ENCODE measurements at regions not wholly inside any gene's neighbourhood (a gene's known extent, or its start where the extent isn't known, plus 50 kb on each side); places are given as distances from the start of the nearest gene placed in this dataset.
"Not testable (repeated sequence)": the region's sequence is repeated elsewhere in the genome, so short reads cannot be mapped to it uniquely, and the experiment has no call there.

DNA sequence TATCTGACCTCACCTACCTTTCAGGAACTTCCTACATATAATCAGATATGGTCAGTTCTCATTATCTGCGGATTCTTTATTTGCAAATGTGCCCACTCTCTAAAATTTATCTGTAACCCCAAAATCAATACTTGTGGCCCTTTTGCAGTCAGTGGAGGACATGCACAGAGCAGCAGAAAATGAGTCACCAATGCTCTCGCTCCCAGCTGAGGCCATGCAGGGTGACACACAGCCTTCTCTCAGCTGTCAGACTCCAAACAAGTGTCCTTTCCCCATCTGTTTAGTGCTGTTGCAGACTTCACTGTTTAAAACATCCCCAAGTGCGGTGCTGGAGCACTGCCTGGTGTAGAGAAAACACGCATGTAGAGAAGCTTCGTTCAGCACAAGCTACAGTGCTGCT is 171.9 kb upstream of the SALL3 start:
- DNase-seq, result no peak

DNA sequence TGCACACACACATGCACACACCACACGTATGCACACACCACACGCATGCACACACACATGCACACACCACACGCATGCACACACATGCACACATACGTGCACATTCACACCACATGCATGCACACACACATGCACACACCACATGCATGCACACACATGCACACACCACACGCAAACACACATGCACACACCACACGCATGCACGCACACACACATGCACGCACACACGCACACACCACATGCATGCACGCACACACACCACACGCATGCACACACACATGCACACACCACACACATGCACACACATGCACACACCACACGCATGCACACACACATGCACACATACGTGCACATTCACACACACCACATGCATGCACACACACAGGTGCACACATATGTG is 169.8 kb upstream of the SALL3 start:
- no peak for DNase-seq

DNA sequence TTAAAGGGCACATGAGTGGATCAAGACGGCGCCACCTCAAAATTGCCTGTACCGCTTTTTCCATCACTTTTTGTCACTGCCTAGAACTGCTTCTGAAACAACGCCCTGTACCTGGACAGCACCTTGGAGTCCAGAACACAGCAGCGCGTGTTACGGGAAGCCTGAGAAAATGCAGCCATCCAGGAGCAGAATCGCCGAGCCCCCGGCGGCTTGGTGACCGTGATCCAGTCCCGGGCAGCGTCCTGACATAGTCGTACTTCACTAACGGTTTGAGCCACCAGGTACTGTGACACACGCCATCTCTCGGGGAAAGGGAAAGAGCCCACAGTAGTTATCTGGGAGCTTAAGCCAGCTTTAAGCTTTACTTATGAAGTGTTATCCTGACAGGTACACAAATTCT is 168.9 kb upstream of the SALL3 start:
- no peak for DNase-seq

DNA sequence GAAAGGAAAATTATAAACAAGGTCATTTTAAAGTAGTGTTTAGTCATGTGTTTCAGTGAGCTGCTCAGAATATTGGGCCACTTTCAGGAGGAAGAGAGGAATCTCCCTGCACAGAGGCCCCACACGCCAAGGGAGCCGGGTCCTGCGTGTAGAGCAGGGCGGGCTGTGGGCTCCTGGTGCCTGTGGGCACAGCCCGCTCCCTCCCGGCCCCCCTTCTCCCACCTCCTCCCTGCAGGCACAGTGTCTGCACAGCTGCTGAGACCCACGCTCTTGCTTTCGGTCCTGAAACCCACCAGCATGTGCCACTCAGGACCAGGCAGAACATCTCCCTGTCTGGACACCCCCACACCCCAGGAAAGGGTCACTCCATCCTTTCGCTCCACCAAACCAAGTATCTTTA is 167.6 kb upstream of the SALL3 start:
- no peak for DNase-seq

DNA sequence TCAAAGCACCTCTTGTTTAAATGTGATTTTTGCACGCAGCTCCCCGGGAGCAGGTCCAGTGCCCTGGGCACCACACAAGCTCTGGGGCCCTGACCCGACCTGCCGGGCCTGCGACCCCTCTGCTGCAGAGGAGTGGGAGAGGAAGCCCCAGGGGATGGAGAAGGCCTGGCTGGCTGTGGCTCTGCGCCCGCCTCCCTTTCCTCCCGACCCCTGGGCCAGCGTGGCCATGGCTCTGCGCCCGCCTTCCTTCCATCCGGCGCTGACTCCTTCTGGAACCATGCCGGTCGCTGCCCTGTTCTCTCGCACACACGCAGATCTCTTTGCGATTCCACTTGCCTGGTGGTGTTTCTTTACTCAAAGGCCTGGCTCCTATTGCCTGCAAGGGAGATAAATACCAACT is 166.5 kb upstream of the SALL3 start:
- no peak for DNase-seq

DNA sequence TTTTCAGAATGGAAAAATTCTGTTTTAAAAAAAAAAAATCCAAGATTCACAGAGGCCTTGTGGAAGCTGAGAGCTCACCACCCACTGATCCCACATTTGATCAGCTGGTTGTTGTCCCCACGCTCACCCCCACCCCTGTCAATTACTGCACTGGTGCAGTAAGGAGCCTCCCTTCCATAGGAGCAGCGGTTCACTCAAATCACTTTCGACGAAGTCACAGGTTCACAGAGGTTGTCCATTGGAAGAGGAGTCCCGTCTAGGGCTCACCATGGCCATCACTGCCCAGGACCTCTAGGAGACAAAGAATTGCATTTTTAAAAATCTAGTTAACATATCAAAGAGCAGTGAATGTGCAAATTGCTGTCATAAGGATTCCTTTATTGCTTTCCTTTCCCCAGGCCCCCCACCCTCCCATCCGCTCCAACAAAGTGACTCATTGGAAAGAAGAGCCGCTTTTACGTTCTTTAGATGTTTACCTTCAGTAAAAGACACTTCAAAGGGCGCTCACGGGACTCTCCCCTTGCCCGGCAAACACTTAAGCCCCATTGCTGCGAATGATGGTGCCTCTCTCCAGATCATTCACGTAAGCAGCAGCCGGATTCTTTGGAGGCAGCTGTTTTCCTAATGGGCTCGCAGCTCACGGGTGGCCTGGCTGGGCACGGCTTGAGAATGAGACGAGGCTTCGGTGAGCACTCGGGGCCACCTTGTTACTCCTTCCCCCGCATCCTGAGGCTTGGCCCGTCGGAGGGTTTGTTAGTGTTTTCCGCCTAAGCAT is 165.5 kb upstream of the SALL3 start:
- peak in 1 of 2 experiments; percentile 37 for DNase-seq

DNA sequence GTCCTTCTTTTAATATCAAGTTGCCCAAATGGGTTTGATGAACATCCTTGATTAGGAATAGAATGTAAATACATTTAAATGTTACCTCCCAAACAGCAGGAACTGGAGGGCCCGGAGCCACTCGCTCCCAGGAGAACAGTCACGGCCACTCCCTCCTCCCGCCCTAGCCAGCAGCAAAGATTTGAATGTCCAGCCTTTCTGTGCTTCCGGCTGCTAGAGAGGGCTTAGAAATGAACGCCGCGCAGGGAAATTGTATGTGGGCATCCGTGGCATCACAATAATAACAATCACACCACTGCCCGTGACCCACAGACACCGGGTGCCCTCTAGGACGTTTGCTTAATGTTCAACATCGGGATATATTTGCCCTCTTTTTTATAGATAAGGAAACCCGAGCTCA is 164.9 kb upstream of the SALL3 start:
- no peak for DNase-seq

DNA sequence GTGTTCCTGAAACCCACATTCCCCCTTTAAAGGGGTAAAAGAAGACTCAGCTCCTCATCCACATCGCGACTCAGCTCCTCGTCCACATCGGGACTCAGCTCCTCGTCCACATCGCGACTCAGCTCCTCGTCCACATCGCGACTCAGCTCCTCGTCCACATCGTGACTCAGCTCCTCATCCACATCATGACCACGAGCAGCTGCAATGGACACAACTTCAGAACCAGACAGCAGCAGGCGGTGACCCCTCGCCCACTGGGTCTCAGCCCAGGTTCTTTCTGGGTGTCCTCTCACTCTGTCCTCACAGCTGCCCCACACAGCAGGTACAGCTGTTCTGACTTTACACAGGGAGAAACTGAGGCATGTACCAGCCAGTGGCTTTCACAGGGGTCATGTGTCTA is 163.5 kb upstream of the SALL3 start:
- no peak for DNase-seq

DNA sequence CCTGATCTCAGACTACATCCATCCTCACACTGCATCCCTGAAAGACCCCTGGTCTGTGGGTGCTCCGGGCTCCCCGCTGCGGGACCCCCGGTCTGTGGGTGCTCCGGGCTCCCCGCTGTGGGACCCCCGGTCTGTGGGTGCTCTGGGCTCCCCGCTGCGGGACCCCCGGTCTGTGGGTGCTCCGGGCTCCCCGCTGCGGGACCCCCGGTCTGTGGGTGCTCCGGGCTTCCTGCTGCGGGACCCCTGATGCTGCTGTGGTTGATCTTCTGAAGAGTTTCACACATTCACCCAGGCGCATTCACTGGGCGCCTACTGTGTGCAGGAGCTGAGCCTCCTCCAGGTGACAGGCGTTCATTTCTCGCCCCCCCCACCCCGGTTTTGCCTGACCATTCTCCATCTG is 162.7 kb upstream of the SALL3 start:
- no peak for DNase-seq

DNA sequence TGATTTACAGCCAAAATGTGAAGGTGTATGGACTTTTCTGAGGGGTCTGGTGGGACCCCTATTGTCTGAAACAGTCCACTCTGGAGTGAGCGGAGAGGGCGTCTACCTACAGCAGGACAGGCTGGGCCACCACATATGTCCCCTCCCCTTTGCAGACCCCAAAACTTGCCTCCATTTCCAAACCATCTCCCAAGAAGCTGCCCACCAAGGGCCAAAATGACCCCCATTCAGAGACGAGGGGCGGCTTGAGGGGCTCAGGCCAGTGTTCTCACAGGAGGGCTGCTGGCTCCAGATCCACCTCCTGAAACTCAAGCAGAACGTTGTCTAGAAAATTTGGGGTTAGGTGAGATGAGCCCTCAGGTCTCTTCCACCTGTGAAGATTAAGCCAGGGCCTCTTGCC is 161.1 kb upstream of the SALL3 start:
- DNase-seq, result no peak

DNA sequence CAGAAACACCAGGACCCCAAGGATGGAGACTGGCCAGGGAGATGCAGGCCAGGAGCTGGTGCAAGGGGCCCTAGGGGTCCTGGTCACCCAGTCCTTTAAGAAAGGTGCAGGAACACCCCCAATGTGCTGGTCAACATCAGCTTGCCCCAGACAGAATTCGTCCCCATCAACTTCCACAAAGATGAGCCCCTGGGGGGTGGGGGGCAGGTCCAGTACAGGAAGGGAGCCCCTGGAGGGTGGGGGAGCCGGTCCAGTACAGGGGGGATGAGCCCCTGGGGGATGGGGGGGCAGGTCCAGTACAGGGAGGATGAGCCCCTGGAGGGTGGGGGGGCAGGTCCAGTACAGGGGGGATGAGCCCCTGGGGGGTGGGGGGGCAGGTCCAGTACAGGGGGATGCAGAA is 160.7 kb upstream of the SALL3 start:
- DNase-seq, result no peak

DNA sequence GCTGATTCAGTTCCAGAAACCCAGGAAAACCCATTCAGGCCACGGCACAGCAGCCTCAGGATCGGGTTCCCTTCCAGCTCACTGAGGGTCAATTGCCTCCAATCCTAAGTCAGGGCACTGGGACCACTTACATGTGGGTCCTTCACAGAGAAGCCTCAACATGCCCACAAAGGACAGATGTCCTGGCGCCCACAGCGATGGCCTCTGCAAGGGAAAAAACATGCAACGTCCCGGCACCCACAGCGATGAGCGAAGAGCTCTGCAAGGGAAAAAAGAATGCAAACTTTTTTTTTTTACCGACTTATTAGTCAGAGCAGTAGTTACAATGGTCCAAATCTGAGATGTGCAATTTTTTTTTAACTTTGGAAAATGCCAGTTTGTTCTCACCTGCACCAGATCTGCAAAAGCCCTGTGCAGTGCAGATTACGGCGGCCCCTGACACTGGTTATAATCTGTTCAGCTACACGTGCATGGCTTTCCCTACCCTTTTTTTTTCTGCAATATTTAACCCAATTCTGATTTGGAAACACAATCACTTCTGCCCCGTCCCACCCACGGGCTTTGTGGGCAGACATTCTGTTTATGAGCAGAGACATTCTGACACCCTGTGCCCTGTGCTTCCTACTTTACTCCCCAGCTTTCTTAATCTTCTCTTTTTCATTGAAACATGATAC is 159.3 kb upstream of the SALL3 start:
- no peak for DNase-seq

DNA sequence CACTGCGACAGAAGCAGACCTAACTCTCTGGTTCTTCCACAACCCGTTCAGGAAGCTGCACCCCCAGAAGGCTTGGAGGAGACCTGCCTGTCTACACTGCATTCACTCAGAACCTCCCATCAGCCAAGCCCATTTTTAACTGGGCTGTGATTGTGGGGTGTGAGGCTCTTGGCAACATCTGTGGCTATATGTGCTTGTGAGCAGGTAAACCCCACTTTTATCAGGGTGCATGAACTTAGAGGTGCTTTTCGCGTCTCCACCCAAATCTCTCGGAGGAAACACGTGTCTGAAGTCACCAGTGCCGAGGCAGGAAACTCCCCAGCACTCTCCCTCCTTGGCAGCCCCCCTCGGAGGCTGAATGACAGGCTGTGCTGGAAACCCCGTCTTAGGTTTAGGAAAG is 158.2 kb upstream of the SALL3 start:
- no peak for DNase-seq

DNA sequence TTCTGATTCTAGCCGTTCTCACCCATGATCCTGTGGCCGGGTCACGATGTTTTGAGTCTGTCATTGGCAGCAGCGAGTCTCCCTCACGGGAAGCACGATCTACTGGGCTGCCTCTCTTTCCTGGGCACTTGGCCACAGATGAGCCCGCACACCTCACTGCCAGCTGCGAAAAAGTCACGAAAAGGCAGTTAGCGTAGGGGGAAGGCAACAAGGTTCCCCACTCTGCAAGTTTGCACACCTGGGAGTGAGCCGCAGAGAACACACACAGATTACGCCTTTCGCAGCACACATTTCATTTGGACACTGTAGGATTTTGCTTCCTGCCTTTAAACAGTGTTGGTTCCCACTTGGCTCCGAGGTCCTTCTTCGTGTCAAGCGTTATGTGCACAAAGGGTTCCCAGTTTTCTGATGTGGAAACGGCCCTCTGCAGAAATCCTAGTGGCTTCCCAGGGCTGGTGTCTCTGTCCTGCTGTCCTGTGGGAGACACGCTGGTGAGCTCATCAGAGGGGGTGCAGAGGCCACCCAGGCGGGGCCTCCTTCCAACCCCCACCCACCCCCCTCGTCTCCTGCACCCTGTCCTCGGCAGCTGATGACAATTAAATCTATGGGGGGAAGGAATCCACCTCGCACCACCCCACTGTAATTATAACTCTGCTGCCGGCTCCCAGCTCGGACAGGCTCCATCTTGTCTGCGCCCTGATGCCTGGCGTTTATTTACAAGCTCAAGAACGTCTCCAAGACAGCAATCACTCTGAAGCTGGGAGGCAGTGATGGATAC is 157.3 kb upstream of the SALL3 start:
- no peak for DNase-seq

DNA sequence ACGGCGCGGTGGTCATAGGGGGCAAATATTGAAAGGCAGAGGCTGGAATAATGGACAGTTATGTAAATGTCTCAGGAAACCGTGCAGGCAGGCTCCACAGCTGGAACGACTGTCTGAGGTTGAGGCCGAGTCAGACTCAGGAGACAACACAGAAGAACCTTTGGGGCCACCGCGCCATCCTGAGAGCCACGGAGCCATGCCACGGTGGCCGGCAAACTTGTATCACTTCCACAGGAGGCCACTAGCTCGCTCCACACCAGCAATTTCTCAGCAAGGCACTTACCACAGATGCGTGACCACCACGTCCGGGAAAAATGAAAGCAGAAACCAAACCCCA is 156.7 kb upstream of the SALL3 start:
- no peak for DNase-seq

DNA sequence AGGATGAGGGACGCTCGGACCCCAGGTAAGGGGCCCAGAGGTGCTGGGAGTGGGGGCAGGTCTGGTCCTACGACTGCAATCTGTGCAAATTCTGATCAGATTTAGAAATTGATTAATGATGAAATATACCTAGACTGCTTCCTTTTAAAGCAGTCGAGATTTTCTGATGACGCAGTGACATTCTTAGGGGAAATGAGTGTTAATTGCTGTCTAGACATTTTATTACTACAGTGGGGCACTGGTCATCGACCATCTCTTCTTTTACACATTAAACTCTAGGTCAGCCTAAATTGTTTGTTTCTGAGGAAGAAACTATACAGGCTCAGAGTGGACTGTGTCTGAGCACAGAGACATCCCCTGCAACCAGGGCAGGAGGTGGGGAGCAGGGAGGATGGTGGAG is 154.4 kb upstream of the SALL3 start:
- DNase-seq, result no peak

DNA sequence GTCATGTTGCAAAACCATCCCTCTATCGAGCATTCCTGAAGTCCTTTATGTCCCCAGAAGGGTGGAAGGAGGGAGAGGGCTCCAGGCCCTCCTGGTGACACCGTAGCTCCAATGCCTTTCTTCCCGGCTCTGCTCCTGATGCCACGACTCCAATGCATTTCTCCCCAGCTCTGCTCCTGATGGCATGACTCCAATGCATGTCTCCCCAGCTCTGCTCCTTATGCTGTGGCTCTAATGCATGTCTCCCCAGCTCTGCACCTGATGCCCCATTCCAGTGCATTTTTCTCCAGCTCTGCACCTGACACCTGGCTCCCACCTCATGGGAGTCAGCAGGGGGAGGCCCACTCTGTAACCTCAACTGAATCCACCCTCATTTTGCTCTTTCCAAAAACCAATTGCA is 153.0 kb upstream of the SALL3 start:
- DNase-seq, result no peak

DNA sequence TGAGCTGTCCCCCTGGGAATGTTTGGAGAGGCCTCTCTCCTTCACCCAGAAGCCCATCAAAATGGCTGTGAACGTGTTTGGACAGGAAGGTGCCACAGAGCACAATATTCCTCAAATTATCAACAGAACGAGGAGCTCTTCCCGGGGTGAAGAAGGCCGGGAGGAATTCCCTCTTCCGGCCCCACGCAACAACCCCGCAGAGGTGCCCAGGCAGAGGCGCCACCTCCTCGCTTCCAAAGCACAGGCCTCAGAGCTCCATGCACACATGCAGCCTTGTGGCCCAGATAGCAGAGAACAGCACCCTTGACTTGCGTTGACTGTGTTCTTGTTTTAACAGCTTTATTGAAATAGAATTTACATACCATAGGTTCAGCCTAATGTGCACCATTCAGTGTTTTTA is 152.5 kb upstream of the SALL3 start:
- no peak for DNase-seq

DNA sequence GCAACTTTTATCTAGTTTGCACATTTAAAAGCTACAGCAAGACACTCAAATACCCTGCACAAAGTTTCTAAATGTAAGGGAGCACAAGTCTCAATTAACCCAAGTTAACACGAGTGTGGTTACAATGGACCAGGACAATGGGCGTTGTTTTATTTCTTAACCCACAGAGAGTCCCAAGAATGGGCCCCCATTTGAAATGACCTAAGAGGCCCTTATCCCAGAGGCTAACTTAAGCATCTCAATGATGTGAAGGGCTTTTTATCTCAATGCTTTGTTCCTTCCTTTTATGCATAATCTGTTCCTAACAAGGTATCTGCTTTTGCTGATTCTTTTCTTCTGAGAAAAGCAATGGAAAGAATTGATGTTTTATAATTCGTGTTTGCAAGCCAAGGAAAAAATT is 151.5 kb upstream of the SALL3 start:
- DNase-seq, result no peak

DNA sequence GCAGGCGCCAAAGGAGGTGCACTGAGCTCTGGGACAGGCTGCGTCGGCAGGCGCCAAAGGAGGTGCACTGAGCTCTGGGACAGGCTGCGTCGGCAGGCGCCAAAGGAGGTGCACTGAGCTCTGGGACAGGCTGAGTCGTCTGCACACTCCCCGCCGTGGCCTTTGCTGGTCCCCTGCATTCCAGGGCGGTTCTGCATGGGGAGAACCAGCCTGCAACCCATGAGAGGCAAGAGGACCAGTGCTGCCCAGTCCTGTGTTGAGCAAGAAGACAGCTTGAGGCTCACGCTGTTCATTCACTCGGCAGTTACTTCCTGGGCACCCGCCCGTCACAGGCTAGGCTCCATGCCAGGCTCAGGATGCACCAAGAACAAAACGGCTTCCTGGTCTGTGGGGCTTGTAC is 150.6 kb upstream of the SALL3 start:
- DNase-seq, result not testable (repeated sequence)

DNA sequence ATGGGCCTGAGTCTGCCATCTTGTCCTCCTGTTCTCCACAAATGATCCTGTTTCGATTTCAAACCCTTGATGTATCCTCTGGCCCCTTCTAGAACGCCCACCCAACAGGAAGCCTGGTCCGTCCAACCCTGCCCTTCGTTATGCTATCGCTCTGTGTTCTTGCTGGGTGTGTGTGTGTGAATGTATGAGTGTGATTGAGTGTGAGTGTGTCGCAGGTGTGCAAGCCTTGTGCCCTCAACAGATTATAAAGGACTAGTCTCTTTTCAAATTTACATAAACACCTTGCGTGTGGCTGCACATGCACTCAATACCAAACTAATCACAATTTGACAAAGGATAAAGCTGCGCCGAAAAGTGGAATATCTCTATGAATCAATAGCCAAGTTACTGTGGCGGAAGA is 149.5 kb upstream of the SALL3 start:
- DNase-seq, result no peak

DNA sequence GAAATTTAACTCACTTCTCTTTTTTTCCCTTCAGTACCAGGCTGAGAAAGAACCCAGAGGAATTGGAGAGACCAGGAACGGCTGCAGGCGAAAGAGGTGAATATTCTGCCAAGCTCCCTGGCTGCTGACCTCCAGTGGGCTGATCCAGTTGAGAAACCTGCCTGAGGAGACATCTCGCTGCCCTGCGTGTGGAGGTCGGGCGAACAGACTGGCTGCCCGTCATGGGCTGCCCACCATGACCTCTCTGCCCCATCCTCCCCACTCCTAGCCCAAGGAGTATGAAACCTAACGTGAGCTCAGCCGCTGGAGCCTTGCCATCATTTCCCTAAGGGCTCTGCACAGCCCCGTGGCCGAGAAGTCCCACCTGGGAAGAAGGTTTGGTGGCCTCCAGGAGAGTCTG is 148.8 kb upstream of the SALL3 start:
- no peak for DNase-seq

DNA sequence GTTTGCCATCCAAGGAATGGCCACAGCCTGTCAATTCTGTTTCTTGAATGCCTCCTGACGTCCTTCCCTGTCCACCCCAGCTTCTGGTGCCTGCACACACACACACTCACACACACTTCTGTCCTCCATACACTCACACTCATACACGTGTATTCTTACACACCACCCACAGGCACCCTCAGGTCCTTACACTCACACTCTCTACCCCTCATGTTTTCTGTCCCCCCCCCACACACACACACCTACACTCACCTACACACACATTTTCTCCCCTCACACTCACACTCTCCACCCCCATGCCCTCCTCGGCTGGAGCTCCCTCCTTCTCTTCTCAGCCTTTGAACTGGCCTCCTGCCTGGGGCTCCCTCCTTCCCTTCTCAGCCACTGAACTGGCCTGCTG is 148.0 kb upstream of the SALL3 start:
- no peak for DNase-seq

DNA sequence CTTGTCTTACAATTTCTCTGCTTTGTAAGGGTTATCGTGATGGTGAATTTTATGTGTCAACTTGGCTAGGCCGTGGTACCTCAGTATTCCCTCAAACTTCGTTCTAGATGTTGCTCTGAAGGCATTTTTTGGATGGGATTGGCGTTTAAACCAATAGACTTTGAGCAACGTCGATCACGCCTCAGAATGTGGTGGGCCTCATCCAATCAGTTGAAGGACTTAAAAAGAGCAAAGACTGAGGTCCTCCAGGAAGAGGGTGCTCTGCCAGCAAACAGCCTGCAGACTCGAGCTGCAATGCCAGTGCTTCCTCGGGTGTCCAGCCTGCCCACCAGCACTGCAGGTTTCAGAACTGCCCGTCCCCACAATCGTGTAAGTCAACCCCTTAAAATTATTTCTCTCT is 145.8 kb upstream of the SALL3 start:
- no peak for DNase-seq

All from NCI-H187 (cell line).